G401 (cell line): ENCODE measurements at regions not wholly inside any gene's neighbourhood (a gene's known extent, or its start where the extent isn't known, plus 50 kb on each side); places are given as distances from the start of the nearest gene placed in this dataset.

Experiments
- DNase-seq: peaks from one replicate; pipeline ENCODE4 v3.0.0-alpha.2; 2015; ENCODE audit warnings: low spot score
- in situ Hi-C: cut with HindIII; loops from 2 replicates; pipeline ENCODE4 v1.10.0; 2016; ENCODE audit warnings: low sequenced_read_pairs, mixed read lengths

DNA sequence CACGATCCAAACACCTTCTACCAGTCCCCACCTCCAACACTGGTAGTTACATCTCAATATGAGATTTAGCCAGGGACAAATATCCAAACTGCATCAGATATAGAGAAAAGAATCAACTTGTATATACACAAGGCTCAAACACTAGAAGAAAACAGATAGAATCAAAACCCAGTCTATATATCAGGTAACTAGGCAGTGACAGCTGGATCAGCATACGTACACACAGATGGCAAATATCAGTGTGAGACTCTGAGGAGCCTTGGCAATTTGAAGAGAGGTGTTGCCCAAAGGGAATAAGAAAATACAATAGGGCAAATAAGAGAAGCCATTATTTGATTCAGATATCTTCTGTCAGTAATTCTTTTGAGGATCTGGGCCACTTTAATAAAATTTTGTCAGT, 951.3 kb upstream of the CHORDC1 start:
- in situ Hi-C loops, result no loop called here
- DNase-seq, result no peak

DNA sequence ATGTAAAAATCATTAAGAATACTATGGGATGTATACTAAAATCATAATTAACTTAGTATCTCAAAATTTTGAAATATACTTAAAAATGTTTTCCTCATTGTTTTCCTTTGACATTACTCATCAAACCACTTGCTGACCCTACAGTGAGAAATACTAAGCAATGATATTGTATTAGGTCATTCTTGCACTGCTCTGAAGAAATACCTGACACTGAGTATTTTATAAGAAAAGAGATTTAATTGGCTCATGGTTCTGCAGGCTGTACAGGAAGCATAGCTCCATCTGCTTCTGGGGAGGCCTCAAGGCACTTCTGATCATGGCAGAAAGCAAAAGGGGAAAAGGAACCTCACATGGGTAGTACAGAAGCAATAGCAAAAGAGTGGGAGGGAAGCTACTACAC, 950.9 kb upstream of the CHORDC1 start:
- in situ Hi-C loops, result no loop called here
- DNase-seq, result no peak

- no peak for DNase-seq
- in situ Hi-C loops, result no loop called here
These were observed 947.9 kb upstream of the CHORDC1 start for GRCh38 chr11:91170711-91171110.

DNA sequence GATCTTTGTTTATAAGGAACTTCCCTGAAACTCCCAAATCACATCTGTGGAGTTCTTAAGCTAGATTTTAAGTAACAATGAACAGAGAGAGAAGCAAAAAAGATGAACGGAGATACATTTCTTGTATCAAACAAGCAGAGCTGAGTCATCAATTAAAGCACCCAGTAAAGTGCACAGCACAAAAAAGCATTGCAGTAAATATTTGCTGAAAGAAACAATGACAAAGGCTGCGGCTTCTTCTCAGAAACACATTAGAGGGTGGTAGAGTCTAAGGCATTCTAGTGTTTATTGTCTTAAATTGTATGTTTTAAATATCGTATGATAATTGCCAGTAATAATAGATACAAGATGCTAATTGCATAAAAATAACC, 941.6 kb upstream of the CHORDC1 start:
- in situ Hi-C loops, result no loop called here
- DNase-seq, result no peak

DNA sequence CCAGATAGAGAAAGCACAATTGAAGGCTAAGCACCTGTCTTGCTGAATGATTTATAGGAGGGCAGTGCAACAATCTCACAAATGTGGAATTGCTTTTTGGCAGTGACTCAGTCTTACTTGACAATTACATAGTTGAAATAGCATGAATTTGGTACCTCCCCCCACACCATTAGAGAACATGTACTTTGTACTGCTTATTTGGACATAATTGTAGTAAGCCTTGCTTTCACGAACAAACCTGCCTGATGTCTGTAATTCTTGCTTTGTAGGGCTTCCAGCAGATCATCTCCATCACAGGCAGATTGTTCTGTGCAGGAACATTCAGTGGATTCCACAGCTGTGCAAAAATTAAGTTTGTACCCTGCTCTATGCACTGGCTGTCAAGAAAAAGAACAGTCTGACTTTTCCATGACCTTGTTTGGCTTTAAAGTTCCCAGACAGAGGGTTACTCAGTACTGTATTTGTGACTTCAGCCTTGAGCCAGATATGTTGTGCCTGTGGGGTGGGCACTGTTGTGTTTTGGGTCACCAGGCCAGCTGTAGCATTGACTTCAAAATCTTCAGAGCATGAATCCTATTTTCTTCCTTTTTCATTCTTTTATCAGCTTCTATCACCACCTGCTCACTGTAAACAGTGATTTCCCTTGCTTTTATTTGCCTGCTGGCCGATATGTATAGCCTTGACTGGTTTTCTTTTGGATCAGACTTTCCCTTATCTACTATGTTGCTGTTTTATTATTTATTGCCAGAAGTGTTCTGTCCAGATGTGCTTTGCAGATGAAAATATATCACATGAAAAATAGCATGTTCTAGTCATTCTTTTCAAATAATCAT, 941.0 kb upstream of the CHORDC1 start:
- DNase-seq, result no peak
- in situ Hi-C loops, result no loop called here

DNA sequence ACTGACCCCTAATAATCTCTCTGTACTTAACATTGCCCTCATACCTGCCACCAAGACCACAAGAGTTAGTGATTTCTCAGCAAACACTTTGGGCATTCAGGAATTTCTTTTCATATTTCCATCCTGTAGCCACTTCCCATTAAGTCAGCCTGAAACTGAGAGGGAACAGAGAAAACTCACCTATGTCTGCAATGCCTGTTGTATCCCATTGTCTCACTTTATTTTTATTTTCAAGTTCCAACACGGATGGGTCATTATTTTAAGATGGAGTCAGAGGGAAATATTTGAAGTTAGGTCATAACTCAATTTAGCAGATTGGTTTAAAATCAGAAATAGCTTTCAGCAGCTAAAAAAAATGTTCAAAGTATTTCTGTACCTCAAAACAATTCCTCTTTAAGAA, 937.8 kb upstream of the CHORDC1 start:
- no peak for DNase-seq
- in situ Hi-C loops, result no loop called here

DNA sequence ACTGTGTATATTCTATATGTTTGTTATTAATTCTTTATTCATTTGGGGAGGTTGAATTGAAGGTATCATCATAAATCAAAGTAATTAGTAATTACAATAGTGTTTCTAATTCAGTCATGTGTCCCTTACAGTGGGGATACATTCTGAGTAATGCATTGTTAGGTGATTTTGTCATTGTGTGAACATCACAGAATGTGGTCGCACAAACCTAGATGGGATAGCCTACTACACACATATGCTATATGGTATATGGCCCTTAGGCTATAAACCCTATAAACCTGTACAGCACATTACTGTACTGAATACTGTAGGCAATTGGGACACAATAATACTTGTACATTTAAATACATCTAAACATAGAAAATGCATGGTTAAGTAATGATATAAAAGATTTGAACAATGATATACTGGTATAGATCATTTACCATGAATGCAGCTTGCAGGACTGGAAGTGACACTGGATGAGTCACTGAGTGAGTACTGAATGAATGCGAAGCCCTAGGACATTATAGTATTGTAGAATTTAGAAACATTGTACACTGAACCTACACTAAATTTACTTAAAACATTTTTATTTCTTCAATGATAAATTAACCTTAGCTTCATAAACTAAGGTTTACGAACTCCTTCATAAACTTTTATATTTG, 936.2 kb upstream of the CHORDC1 start:
- no peak for DNase-seq
- in situ Hi-C loops, result no loop called here

DNA sequence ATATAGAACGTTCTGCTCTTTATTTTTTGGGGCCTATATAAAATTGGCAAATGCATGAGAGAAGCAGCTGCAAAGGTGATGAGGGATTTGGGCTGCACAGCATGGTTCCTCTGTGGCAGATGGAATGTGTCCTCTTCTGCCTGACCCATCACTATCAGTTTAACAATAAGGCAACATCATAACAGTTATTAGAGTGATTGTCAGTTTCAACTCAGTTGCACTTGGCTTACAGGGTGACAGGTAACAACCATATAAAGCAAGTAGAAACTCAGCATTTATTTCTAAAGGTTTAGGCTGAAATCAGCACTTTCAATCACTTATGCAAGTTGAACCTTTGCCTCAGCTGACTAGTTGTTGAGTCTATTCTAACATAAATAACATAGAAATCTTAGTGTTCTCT, 935.4 kb upstream of the CHORDC1 start:
- in situ Hi-C loops, result no loop called here
- DNase-seq, result no peak

- in situ Hi-C loops, result no loop called here
- DNase-seq, result no peak
These were observed 933.2 kb upstream of the CHORDC1 start for GRCh38 chr11:91156041-91156440.

DNA sequence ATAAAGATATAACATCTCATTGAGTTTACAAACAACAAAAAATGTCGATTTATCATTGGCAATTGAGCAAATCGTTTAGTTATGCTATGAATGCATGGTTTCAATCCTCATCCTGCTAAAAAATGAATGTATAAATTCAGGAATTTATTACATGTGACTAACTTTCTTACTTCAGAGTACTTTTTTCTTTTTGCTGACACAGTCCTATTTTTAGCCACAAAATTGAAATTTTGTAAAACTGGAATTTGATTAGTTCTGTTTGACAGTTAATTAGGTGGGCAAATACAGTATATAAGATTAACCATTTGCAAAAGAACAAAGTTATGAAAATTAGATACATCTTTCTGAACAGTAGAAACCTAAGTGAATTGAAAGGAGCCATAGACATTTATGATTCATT, 925.0 kb upstream of the CHORDC1 start:
- in situ Hi-C loops, result no loop called here
- DNase-seq, result no peak

DNA sequence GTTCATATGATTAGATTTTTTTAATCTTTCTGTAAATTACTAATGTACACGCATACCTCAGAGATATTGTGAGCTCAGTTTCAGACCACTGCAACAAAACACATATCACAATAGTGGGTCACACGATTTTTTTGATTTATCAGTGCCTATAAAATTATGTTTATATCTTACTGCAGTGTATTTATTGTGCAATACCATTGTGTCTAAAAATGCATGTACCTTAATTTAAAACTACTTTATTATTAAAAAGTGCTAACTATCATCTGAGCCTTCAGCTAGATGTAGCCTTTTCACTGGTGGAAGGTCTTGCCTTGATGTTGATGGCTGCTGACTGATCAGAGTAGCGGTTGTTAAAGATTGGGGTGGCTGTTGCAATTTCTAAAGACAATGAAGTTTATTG, 918.8 kb upstream of the CHORDC1 start:
- in situ Hi-C loops, result no loop called here

GRCh38 chr11:91136631-91137030, 913.8 kb upstream of the CHORDC1 start:
- DNase-seq, result no peak

More for the DNA sequence above, 918.8 kb upstream of the CHORDC1 start:
- no peak for DNase-seq

GRCh38 chr11:91133361-91133760, 910.5 kb upstream of the CHORDC1 start:
- in situ Hi-C loops, result no loop called here
- no peak for DNase-seq

More at GRCh38 chr11:91136631-91137030, 913.8 kb upstream of the CHORDC1 start:
- in situ Hi-C loops, result no loop called here

DNA sequence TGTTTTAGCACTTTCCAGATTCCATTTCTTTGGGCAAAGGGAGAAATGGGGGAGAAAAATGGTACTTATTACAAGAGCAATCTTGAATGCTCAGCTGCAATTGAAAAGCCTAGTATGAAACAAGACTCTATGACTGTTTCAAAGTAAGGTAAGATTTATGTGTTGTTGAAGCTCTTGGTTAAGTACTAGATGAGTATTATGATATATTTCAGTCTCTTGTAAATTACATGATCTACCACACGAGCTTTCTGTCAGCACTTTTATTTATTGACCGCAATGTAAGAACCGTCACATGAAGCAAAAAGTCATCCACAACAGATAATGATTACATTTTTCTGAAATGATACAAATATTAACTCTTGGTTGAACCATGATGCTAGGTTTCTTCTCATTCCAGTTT, 906.7 kb upstream of the CHORDC1 start:
- no peak for DNase-seq
- in situ Hi-C loops, result no loop called here

GRCh38 chr11:91124363-91124762, 901.5 kb upstream of the CHORDC1 start:
- in situ Hi-C loops, result no loop called here
- no peak for DNase-seq

DNA sequence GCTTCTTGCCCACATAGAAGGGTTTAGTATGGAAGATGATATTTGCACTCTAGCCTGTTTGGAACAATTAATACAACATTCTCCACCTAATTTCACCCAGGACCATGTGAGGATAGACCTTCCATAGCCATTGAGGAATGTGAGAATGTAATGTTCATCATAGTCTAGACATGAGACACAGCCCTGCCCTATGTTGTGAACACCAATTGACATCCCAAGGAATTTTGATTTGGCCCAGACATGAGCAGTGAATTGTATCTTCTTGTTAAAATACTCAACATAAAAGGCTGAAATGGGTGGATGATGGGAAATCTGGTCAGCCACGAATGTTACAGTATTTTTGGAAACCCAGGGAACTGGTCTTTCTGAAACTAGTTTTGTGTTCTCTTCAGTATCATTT, 892.3 kb upstream of the CHORDC1 start:
- no peak for DNase-seq
- in situ Hi-C loops, result no loop called here

- in situ Hi-C loops, result no loop called here
- no peak for DNase-seq
These were observed 881.4 kb upstream of the CHORDC1 start for GRCh38 chr11:91104237-91104636.

- in situ Hi-C loops, result no loop called here
- DNase-seq, result no peak
These were observed 877.6 kb upstream of the CHORDC1 start for GRCh38 chr11:91100427-91100826.

- in situ Hi-C loops, result no loop called here
- no peak for DNase-seq
These were observed 874.2 kb upstream of the CHORDC1 start for GRCh38 chr11:91097083-91097482.

DNA sequence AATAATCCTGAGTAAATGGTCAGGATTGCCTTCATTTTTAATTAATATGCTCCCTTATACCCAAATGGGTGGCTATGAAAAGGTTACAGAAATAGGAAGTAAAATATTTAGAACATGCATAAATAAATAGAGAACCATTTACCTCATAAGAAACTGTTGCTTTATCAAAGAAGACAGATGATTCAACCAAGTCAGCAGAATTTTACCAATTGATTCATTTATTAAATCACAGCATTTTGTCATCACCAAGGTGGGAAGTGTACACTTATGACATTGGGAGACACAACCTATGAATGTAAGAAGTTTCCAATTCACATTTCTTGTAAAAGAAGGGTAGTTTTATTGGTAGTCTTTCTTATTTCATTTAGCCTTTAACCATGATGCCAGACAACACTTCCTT, 870.3 kb upstream of the CHORDC1 start:
- in situ Hi-C loops, result no loop called here
- DNase-seq, result no peak

GRCh38 chr11:91091563-91091962, 868.7 kb upstream of the CHORDC1 start:
- in situ Hi-C loops, result no loop called here
- DNase-seq, result no peak
